ENCODE measurements at regions not wholly inside any gene's neighbourhood (a gene's known extent, or its start where the extent isn't known, plus 50 kb on each side); places are given as distances from the start of the nearest gene placed in this dataset.
"Not testable (repeated sequence)": the region's sequence is repeated elsewhere in the genome, so short reads cannot be mapped to it uniquely, and the experiment has no call there.

DNA sequence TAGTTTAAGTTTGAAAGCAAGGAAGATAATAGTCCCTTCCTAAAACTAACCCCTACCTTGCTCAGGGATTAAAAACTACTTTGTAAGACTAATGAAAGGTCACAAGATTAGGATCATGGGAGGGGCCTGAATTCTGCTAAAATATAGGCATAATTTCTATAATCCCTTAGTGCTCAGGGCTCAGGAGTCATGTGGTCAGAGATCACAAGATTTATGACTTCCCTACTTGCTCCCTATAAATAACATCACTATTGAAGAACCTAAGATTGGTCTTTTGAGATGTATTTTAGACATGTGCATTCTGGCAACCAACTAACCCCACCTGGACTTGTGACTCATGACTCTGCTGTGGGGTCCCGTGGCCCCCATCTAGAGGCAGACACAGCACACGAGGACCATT is 81.1 kb downstream of the STMND1 start:
- no peak for DNase-seq (ENCODE audit: low spot score)

DNA sequence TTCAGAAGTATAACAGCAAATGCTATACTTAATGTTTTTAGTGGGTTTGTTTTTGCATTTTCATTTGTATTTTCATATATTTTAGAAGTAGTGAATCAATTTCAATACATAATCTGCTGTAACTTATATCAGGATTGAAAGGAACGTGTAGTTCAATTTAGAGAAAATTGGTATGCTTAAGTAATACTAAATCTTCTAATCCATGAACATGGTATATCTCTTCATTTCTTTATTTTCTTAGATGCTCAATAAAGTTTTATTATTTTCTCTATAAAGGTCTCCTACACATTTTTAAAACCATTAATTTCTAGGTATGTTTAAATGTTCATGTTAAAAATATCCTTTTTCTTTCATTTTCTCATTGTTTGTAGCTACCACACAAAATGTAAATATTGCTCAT is 85.1 kb downstream of the STMND1 start:
- DNase-seq (ENCODE audit: low spot score): no peak

DNA sequence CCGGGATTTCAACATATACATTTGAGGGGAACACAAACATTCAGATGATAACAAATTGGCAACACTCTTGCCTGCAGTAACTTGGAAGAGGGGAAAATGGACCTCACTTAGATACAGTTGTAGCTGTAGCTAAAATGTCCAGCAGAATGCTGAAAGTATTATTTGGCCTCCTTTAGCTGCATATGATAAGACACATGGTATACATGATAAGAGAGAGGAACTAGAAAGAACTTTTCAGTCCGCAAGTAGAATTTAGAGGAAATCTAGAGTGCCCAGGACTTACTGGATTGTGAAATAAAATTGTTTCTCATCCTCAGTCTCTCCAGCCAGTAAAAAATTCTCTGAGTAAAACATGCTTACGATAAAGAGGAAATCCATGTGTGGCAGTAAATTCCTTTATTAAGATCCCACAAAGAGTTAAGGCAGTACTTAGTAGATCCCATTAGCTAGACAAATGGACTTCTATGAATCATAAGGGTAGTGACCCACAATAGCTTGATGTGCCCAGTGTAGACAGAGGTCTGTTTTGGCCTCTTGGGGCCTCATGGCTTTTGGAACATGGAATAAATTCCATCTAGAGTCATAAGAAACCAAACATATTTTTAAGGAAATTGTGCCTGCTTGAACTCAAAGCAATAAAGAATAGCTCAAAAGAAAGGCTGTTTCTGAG is 87.9 kb upstream of the RBM24 start:
- DNase-seq (ENCODE audit: low spot score): no peak

DNA sequence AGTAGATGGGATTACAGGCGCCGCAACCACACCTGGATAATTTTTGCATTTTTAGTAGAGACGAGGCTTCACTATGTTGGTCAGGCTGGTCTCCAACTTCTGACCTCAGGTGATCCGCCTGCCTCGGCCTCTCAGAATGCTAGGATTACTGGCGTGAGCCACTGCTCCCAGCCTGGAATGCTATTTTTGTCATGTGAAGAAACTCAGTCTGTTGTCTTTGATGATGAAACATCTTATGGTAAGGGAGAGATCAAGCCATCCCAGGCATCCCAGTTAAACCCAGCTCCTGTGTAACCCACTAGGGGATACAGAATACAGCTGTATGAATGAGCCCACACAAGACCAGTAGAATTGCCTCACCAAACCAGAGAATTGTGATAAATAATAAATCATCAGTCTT is 83.6 kb upstream of the RBM24 start:
- DNase-seq (ENCODE audit: low spot score): no peak

DNA sequence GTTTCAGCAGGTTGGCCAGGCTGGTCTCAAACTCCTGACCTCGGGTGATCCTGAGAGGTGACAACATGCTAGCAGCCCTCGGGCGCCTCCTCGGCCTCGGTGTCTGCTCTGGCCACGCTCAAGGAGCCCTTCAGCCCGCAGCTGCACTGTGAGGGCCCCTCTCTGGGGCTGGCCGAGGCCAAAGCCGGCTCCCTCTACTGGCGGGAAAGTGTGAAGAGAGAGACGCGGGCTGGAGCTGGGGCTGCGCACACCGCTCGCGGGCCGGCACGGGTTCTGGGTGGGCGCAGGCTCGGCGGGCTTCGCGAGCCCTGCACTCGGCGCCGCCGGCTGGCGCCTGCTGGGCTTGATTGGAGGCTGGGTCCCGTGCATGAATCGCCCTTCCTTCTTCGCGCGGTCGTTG is 80.8 kb upstream of the RBM24 start:
- DNase-seq (ENCODE audit: low spot score): no peak

DNA sequence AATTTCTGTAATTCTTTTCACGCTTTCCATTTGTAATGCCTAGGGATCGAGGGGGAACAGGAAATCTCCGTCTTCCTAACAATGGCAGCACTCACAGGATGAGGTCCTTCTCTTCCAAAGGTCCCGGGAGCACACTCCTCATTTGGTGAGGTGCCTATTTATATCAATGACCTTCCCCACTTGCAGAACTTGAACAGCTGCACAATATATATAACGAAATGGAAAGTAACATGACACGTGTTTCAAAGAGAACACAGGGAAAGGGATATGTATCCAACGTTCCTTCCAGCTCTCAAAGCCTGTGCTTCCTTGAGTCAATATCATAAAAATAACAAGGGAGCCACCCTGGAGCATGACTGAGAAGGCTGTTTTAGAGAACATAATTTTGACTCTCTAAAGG is 78.6 kb upstream of the RBM24 start:
- no peak for DNase-seq (ENCODE audit: low spot score)

DNA sequence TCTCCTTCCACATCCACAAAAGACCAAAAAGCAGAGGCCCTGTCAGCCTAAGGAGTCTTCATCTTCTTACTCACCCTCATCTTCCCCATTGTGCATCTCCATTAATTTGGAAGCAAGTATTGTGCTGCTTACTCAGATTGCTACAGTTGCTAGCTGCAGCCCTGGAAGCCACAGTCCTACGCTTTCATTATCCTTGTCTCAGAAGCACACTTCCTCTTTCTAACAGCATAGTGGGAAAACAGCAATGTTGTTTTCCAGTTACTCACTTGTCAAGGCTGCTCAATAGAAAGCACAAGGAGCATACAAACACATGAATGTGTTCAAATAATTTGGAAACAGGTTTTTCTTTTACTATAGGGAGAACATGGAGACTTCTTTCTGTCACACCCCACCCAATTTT is 76.6 kb upstream of the RBM24 start:
- no peak for DNase-seq (ENCODE audit: low spot score)

DNA sequence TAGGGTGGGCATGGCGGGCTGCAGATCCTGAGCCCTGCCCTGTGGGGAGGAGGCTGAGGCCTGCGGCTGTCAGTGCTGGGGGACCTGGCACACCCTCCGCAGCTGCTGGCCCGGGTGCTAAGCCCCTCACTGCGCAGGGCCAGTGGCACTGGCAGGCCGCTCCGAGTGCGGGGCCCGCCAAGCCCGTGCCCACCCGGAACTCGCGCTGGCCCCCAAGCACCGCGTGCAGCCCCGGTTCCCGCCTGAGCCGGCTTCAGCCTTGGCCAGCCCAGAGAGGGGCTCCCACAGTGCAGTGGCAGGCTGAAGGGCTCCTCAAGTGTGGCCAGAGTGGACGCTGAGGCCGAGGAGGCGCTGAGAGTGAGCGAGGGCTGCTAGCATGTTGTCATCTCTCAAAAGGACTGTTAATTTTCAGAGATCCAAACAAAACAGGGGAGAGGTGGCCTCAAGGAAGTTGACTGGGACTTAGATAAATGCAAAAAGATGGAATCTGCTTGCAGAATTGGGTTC is 74.5 kb upstream of the RBM24 start:
- DNase-seq (ENCODE audit: low spot score): no peak

DNA sequence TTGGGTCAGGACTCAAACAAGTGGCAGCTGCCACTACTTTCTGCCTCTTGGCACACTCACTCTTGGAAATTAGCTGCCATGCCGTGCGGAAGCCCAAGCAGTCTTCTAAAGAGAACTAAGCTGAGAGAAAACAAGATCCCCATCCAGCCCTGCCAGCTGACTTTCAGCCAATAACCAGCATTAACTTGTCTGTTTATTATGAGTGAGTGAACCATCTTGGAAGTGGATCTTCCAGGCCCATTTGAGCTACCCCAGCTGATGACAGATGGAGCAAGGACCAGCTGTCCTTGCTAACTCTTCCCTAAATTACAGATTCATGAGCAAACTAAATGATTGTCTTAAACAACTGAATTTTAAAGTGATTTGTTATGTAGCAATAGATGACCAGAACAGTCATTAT is 73.9 kb upstream of the RBM24 start:
- no peak for DNase-seq (ENCODE audit: low spot score)

DNA sequence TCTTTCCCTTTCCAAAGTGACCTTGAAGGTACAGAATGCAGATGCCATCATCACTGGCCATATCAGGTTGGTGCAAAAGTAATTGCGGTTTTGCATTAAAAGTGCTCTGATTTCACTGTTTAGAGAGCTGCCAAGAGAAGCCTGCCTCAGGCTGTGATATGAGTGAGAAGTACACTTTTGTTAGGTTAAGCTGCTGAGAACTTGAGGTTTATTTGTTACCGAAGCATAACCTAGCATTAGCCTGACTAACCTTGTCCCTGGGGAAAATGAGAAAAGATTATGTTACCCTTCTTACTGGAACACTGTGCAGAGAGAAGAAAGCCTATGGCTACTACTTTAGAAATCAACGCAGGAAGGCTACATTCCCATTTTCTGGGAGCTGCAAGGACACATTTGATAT is 70.5 kb upstream of the RBM24 start:
- DNase-seq (ENCODE audit: low spot score): no peak

DNA sequence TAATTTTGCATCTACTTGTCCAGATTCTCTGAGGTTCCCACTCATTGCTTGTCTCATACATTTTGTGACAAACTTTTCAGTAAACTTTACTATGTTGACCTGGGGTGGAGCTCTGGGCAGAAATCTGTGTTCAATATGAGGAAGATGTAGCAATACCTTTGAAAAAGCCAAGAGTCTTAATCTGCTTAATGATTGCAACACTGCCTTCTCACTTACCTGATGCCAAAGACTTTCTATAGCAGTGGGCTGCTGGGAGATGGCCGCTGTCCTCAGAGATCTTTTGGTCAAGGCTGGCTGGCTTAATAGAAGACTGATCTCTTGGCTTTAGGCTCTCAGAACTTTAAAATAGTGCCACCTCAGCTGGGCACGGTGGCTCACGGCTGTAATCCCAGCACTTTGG is 70.1 kb upstream of the RBM24 start:
- no peak for DNase-seq (ENCODE audit: low spot score)

DNA sequence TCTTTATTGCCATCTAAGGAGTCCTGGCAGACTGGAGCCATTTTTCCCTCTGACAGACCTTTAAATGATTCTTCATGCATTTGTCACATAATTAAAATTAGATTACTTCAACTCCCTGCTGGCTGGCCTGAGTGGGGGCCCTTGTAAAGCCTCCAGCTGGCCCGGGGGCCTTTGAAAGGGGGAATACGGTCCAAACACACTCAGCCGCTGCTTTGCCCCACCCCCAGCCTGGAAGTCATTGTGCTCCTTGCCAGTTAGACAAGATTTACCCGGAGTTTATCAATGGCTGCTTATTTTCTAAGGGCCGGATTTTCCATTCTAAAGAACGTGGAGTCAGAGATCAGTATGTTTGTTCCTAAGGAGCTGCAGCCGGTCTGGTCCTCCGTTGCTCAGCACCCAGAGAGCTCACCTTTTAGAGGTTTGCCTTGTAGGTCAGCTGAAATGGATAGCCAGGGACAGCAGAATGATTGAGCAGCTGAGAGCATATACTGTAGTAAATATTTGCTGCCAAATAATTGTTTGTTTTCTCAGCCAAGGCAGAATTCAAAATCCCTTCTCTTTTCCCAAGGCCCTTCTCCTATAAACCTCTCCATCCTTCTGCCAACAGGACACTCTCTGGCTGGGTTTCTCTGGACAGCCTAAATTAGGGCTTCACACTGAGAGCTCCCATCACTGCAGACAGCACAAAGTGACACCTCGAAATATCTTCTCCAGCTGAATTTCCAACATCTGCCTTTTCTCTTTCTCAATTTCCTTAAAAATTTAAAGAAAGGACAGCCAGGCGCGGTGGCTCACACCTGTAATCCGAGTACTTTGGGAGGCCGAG is 68.4 kb upstream of the RBM24 start:
- DNase-seq (ENCODE audit: low spot score): peak; percentile 29

DNA sequence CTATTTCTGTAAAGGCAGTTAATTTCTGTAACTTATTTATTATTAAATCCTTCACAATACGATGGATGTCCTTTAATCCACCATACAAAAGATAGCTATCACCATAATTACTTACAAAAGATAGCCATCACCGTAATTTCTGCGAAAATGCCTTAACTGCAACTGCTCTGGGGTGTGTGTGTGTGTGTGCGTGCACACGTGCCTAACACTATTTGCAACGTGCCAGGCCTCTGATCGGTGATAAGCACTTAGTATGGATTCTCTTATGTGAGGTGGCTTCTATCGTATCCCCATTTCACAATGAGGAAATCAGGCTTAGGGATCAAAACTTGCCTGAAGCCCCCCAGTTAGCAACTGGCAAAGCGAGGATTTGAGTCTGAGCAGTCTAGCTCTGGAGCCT is 67.1 kb upstream of the RBM24 start:
- DNase-seq (ENCODE audit: low spot score): no peak

DNA sequence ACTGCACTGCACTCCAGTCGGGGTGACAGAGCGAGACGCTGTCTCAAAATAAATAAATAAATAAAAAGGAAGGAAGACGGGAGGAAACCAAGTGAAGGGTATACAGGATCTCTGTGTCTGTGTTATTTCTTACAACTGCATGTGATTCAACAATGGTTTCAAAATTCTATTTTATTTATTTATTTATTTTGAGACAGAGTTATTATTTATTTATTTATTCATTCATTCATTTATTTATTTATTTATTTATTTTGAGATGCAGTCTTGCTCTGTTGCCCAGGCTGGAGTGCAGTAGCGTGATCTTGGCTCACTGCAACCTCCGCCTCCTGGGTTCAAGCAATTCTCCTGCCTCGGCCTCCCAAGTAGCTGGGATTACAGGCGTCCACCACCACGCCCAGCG is 64.2 kb upstream of the RBM24 start:
- DNase-seq (ENCODE audit: low spot score): not testable (repeated sequence)

DNA sequence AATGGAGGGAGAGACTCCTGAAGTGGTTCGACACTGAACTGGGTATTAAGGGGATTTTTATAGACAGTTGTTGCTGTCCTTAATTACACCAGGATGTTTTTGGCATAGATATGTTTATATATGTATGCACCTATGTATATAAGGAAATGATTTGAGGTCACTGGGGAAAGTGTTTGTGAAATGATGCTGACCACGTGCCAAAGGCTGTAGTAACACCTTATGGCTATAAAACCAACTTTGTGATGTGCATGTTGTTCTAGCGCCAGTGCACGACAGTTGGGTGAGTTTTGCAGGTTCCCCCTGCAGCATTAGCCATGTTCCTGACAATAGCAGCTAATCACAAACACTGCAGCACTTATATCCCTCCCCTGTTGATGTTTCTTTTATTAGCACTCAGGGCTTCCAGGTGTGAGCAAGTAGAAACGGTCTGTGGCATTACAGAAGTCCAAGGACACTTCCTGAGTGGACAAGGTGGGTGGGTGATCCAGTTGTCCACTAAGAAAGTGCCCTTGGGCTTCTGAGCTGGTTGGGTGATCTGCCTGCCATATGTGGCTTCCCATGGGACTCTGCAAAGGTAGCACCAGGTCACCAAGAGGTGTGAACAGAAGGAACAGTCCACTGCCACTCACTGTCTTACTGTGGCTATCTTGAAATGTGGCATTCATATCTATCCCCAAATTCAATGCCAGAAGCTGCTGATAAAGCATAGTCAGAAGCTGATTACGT is 63.0 kb upstream of the RBM24 start:
- DNase-seq (ENCODE audit: low spot score): no peak

DNA sequence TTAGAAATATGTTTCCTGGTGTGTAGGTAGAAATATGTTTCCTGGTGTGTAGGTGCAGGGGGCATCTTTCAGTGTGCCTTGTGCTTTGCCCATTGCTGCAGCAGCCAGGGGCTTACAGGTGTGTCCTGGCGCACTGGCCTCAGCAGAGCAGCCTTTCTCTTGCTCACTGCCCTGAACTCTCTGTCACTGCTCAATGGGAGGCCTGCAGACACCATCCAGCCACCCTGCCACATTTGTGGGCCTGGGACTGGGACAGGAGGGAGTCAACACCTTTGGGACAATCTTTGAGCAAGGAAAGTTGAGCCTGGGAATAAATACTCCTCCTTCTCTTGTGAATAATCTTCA is 62.4 kb upstream of the RBM24 start:
- no peak for DNase-seq (ENCODE audit: low spot score)

DNA sequence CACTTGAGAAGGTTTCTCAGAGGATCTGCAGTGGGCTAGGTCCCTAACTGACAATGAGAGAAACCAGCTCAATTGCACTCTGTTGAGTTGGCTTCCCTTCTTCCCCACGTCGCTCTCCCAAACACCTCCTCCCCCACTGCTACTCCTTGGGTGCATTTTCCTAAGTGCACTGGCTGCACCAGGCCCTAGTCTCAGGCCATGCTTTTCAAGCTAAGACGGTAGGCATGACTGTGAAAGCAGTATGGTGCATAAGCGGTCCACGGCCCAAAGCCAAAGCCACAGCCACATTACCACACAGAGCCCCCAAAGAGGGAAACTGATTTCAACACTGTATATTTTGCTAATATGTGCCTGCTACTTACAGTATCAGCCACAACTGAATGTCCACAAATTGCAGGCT is 62.1 kb upstream of the RBM24 start:
- no peak for DNase-seq (ENCODE audit: low spot score)

DNA sequence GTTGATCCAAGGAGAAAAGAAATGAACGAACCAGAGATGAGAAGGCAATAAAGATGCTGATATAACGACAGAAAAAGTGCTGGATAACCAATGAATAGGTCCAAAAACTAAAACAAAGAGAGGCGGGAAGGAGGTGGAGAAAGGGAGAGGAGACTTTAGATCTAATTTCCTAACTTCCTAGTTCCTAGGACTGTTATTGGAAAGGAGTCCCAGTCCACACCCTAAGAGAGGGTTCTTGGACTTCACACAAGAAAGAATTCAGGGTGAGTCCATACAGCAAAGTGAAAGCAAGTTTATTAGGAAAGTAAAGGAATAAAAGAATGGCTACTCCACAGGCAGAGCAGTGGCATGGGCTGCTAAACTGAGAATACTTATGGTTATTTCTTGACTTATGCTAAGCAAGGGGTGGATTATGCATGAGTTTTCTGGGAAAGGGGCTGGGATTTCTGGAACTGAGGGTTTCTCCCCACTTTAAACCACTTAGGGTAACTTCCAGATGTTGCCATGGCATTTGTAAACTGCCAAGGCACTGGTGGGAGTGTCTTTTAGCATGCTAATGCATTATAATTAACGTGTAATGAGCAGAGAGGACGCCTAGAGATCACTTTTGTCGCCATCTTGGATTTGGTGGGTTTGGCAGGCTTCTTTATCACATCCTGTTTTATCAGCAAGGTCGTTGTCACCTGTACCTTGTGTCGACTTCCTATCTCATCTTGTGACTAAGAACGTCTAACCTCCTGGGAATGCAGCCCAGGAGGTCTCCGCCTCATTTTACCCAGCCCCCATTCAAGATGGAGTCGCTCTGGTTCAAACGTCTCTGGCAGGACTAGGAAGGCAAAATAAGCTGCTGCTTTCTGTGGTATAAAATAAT is 60.9 kb upstream of the RBM24 start:
- no peak for DNase-seq (ENCODE audit: low spot score)

DNA sequence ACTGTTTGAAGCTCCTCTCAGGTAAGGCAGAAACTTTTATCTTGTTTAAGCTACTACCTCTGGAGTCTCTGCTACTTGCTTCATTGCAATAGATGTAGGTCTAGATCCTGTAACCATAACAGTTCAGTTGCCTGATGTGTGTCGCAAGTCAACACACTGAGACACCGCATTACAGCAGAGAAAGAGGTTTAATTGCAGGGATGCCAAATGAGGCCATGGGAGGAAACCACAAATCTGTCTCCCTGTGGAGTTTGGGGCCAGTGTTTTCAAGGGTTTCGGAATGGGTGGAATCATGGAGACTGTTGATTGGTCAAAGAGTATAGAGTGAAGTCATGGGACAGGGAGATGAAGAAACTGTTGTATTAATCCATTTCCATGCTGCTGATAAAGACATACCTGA is 57.1 kb upstream of the RBM24 start:
- DNase-seq (ENCODE audit: low spot score): no peak

DNA sequence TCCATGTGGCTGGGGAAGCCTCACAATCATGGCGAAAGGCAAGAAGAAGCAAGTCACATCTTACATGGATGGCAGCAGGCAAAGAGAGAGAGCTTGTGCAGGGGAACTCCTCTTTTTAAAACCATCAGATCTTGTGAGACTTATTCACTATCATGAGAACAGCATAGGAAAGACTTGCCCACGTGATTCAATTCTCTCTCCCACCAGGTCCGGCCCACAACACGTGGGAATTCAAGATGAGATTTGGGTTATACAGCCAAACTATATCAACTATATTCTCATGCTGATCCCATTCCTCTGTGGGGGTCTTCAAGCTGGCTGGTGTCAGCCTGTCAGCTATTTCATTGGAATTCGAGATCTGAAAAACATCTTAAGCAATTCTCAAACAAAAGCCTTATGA is 56.7 kb upstream of the RBM24 start:
- DNase-seq (ENCODE audit: low spot score): not testable (repeated sequence)

DNA sequence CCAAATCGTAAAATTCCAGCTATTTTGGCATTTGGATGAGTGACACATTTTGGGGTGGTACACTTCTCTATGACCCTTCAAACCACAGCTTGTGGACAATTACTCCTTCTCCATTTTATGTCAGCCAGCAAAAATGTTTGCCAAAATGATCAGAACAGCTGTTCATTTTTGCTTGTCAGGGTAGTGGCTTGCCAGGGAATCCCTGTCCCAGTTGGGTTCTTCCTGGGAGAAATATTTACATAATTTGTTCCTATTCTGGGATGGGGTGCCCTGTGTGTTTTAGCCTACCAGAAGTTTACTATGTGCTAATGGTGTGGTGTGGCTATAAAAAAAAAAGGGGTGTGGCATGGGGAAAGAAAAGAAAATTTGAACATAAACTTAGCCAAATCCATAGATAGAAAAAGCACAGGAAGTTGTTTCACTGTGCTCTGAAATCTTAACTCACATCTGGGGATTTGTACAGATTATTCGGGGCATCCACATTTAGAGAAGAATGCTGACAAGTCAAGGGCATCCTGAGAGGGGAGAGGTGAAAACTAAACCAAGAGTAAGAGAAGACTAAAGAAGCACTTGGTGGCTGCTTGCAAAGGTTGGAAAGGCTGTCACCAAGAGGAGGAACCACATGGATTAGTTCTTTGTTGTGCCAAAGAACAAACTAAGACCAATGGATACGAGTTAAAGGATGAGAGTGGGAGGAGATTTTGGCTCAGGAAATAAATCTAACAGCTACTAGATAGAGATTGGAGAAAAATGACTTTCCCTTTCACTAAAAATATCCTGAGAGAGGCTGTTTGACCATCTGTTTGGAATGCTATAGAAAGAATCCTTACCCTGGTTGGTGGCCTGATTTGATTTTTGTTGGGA is 55.2 kb upstream of the RBM24 start:
- DNase-seq (ENCODE audit: low spot score): no peak

Measured in GM03348 (cell line).